ENCODE measurements at regions not wholly inside any gene's neighbourhood (a gene's known extent, or its start where the extent isn't known, plus 50 kb on each side); places are given as distances from the start of the nearest gene placed in this dataset.

DNA sequence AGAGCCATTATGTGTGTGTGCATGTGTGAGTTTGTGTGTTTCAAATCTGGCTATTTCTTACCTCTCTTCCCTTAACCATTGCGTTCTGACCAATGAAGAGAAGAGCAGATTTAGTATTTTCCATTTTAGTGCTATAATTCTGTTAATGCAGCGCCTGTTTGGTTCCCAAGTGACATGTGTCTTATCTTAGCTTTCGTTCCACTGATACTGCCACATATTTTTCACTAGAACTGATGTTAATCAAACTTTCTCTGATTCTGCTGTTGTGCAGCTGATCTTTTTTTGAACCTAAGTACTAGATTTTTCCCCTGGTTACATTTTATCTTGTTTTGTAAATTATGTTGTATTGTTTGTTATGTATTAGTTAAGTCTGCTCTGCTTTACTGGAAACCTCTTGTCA lies 152.9 kb upstream of the MID1 start:
- no peaks in the 10 kb centered on the region for H3K9me3 ChIP-seq (ENCODE audit: control extremely low read depth in 1 of 5, control insufficient read depth in 4 of 5, insufficient read depth in 2 of 5, low read depth in 1 of 5, low read length in 4 of 5)
- POLR2A ChIA-PET: no interaction called here
- no peak overlapping the region for H3K4me3 ChIP-seq (ENCODE audit: control insufficient read depth in 1 of 7, extremely low read depth in 1 of 7, insufficient read depth in 4 of 7, low read depth in 2 of 7, low read length in 6 of 7)
- H3K27ac ChIP-seq (ENCODE audit: insufficient read depth in 1 of 2, low read depth in 1 of 2, low read length in 2 of 2, poor library complexity in 1 of 2, severe bottlenecking in 2 of 2): no peak overlapping the region
- no peaks in the 10 kb centered on the region for H3K36me3 ChIP-seq (ENCODE audit: control insufficient read depth in 4 of 4, insufficient read depth in 4 of 4, low read length in 3 of 4)
- 92% methylated on average over 2 of the region's 3 CpGs for WGBS (ENCODE audit: insufficient coverage)
- no peak for DNase-seq
- CTCF ChIA-PET: interaction anchor here (1.8 kb wide), 1 partner anchor 583 kb away, joined by 5 read pairs; no protein-coding TSS in a partner anchor
- no peaks in the 10 kb centered on the region for H3K27me3 ChIP-seq (replicated peaks in 2 of 5; ENCODE audit: control insufficient read depth in 4 of 5, insufficient read depth in 5 of 5, low read length in 4 of 5)
- H3K4me1 ChIP-seq (ENCODE audit: control extremely low read depth in 1 of 4, control insufficient read depth in 4 of 4, insufficient read depth in 4 of 4, low read length in 3 of 4): no peaks in the 10 kb centered on the region

- no peak for DNase-seq
- H3K4me1 ChIP-seq (ENCODE audit: control extremely low read depth in 1 of 4, control insufficient read depth in 4 of 4, insufficient read depth in 4 of 4, low read length in 3 of 4): no peaks in the 10 kb centered on the region
- H3K4me3 ChIP-seq (ENCODE audit: control insufficient read depth in 1 of 7, extremely low read depth in 1 of 7, insufficient read depth in 4 of 7, low read depth in 2 of 7, low read length in 6 of 7): no peak overlapping the region
- POLR2A ChIA-PET: no interaction called here
- H3K27me3 ChIP-seq (replicated peaks in 2 of 5; ENCODE audit: control insufficient read depth in 4 of 5, insufficient read depth in 5 of 5, low read length in 4 of 5): no peaks in the 10 kb centered on the region
- CTCF ChIA-PET: no interaction called here
- no peaks in the 10 kb centered on the region for H3K36me3 ChIP-seq (ENCODE audit: control insufficient read depth in 4 of 4, insufficient read depth in 4 of 4, low read length in 3 of 4)
- H3K9me3 ChIP-seq (ENCODE audit: control extremely low read depth in 1 of 5, control insufficient read depth in 4 of 5, insufficient read depth in 2 of 5, low read depth in 1 of 5, low read length in 4 of 5): no peaks in the 10 kb centered on the region
- H3K27ac ChIP-seq (ENCODE audit: insufficient read depth in 1 of 2, low read depth in 1 of 2, low read length in 2 of 2, poor library complexity in 1 of 2, severe bottlenecking in 2 of 2): no peak overlapping the region
- 88% methylated on average over 5 of the region's 9 CpGs for WGBS (ENCODE audit: insufficient coverage)
These were observed 161.6 kb upstream of the MID1 start for GRCh38 chrX:10781847-10782530.

DNA sequence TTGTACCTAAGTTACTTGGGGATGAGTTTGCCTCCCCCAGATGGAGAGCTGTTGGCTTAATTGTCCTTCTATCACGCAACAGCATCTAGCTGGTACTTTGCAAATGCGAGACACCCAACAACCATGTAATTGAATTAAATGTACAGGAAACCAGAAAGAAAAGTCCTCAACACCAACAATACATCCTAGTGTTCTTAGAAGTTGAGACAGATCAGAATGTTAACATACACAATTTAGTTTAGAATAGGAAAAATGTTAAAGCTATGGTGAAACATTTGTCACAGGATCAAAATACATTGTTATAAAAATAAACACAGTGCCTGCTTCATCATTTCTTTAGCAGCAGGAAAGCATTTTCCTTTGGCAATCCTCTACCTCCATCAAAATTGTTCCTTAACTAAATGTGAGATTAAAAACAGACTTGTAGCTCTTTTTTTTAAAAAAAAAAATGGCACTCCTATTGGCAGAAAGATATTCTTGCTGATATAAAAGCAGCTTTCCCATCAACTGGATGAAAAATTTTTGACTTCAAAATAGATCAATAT lies 163.1 kb upstream of the MID1 start:
- DNase-seq: no peak
- ChIA-PET POLR2A (no interaction called here), CTCF (no interaction called here)
- H3K4me3 ChIP-seq (ENCODE audit: control insufficient read depth in 1 of 7, extremely low read depth in 1 of 7, insufficient read depth in 4 of 7, low read depth in 2 of 7, low read length in 6 of 7): no peak overlapping the region
- H3K9me3 ChIP-seq (ENCODE audit: control extremely low read depth in 1 of 5, control insufficient read depth in 4 of 5, insufficient read depth in 2 of 5, low read depth in 1 of 5, low read length in 4 of 5): no peaks in the 10 kb centered on the region
- H3K36me3 ChIP-seq (ENCODE audit: control insufficient read depth in 4 of 4, insufficient read depth in 4 of 4, low read length in 3 of 4): no peaks in the 10 kb centered on the region
- no peaks in the 10 kb centered on the region for H3K4me1 ChIP-seq (ENCODE audit: control extremely low read depth in 1 of 4, control insufficient read depth in 4 of 4, insufficient read depth in 4 of 4, low read length in 3 of 4)
- no peaks in the 10 kb centered on the region for H3K27me3 ChIP-seq (replicated peaks in 2 of 5; ENCODE audit: control insufficient read depth in 4 of 5, insufficient read depth in 5 of 5, low read length in 4 of 5)
- 60% methylated on average over 1 of the region's 2 CpGs for WGBS (ENCODE audit: insufficient coverage)
- no peak overlapping the region for H3K27ac ChIP-seq (ENCODE audit: insufficient read depth in 1 of 2, low read depth in 1 of 2, low read length in 2 of 2, poor library complexity in 1 of 2, severe bottlenecking in 2 of 2)

- Histone ChIP-seq H3K4me1 (ENCODE audit: control extremely low read depth in 1 of 4, control insufficient read depth in 4 of 4, insufficient read depth in 4 of 4, low read length in 3 of 4) (no peaks in the 10 kb centered on the region), H3K27me3 (replicated peaks in 2 of 5; ENCODE audit: control insufficient read depth in 4 of 5, insufficient read depth in 5 of 5, low read length in 4 of 5) (no peaks in the 10 kb centered on the region), H3K27ac (ENCODE audit: insufficient read depth in 1 of 2, low read depth in 1 of 2, low read length in 2 of 2, poor library complexity in 1 of 2, severe bottlenecking in 2 of 2) (no peak overlapping the region), H3K9me3 (ENCODE audit: control extremely low read depth in 1 of 5, control insufficient read depth in 4 of 5, insufficient read depth in 2 of 5, low read depth in 1 of 5, low read length in 4 of 5) (peaks cover 0 to 3% (median 0%) of the 10 kb centered on the region in 5 experiments), H3K4me3 (ENCODE audit: control insufficient read depth in 1 of 7, extremely low read depth in 1 of 7, insufficient read depth in 4 of 7, low read depth in 2 of 7, low read length in 6 of 7) (no peak overlapping the region), H3K36me3 (ENCODE audit: control insufficient read depth in 4 of 4, insufficient read depth in 4 of 4, low read length in 3 of 4) (no peaks in the 10 kb centered on the region)
- ChIA-PET CTCF (no interaction called here), POLR2A (no interaction called here)
- no peak for DNase-seq
- no CpG with 5 or more reads among the region's 4 CpGs for WGBS (ENCODE audit: insufficient coverage)
These were observed 166.9 kb upstream of the MID1 start for GRCh38 chrX:10787264-10787663.

DNA sequence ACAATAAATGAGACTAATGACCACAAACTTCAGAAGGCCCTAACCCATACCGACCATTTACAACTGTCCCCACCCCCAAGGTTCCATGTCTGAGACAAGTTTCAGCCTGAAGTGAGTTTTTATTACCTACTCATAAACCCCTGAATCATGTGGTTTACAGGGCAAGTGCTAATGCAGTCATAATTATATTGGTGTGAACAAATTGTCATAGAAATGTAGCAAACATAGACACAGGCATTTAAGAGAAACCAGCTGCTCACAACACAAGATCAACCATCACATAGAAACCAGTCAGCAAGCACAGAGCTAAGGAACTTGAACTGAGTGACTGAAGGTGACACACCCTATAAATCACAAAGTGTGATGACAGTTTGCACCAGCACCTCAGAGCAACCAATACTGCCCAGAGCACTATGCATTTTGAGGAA lies 173.8 kb upstream of the MID1 start:
- Histone ChIP-seq H3K27ac (ENCODE audit: insufficient read depth in 1 of 2, low read depth in 1 of 2, low read length in 2 of 2, poor library complexity in 1 of 2, severe bottlenecking in 2 of 2) (no peak overlapping the region), H3K4me1 (ENCODE audit: control extremely low read depth in 1 of 4, control insufficient read depth in 4 of 4, insufficient read depth in 4 of 4, low read length in 3 of 4) (no peaks in the 10 kb centered on the region), H3K36me3 (ENCODE audit: control insufficient read depth in 4 of 4, insufficient read depth in 4 of 4, low read length in 3 of 4) (no peaks in the 10 kb centered on the region), H3K4me3 (ENCODE audit: control insufficient read depth in 1 of 7, extremely low read depth in 1 of 7, insufficient read depth in 4 of 7, low read depth in 2 of 7, low read length in 6 of 7) (no peak overlapping the region), H3K27me3 (replicated peaks in 2 of 5; ENCODE audit: control insufficient read depth in 4 of 5, insufficient read depth in 5 of 5, low read length in 4 of 5) (no peaks in the 10 kb centered on the region), H3K9me3 (ENCODE audit: control extremely low read depth in 1 of 5, control insufficient read depth in 4 of 5, insufficient read depth in 2 of 5, low read depth in 1 of 5, low read length in 4 of 5) (peaks cover 0 to 3% (median 0%) of the 10 kb centered on the region in 5 experiments)
- WGBS (ENCODE audit: insufficient coverage): no CpG with 5 or more reads among the region's 1 CpG
- CTCF ChIA-PET: no interaction called here
- POLR2A ChIA-PET: no interaction called here
- no peak for DNase-seq

DNA sequence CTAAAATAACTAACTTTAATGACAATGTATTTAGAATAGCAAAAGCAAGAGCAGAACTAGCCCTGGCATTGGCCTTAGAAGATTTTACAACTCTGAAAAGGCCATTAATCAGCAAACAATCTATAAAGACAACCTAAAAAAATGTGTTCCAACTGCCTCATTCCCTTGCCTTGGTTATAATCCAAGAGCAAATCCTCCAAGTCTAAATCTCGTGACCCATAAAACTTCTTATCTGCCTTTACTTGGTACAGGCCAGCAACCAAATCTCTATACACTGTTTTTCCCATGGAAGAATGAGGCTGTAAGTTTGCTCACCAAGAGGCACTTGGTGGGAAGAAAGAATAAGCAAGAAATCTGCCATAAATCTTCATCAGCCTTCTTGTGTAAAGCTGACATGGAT lies 175.3 kb upstream of the MID1 start:
- POLR2A ChIA-PET: interaction anchor here (0.7 kb wide), 1 partner anchor 50 kb away, joined by 3 read pairs; no protein-coding TSS in a partner anchor
- Histone ChIP-seq H3K4me3 (ENCODE audit: control insufficient read depth in 1 of 7, extremely low read depth in 1 of 7, insufficient read depth in 4 of 7, low read depth in 2 of 7, low read length in 6 of 7) (no peak overlapping the region), H3K9me3 (ENCODE audit: control extremely low read depth in 1 of 5, control insufficient read depth in 4 of 5, insufficient read depth in 2 of 5, low read depth in 1 of 5, low read length in 4 of 5) (no peaks in the 10 kb centered on the region), H3K27ac (ENCODE audit: insufficient read depth in 1 of 2, low read depth in 1 of 2, low read length in 2 of 2, poor library complexity in 1 of 2, severe bottlenecking in 2 of 2) (no peak overlapping the region), H3K36me3 (ENCODE audit: control insufficient read depth in 4 of 4, insufficient read depth in 4 of 4, low read length in 3 of 4) (no peaks in the 10 kb centered on the region), H3K27me3 (replicated peaks in 2 of 5; ENCODE audit: control insufficient read depth in 4 of 5, insufficient read depth in 5 of 5, low read length in 4 of 5) (no peaks in the 10 kb centered on the region), H3K4me1 (ENCODE audit: control extremely low read depth in 1 of 4, control insufficient read depth in 4 of 4, insufficient read depth in 4 of 4, low read length in 3 of 4) (no peaks in the 10 kb centered on the region)
- CTCF ChIA-PET: interaction anchor here (0.6 kb wide), 1 partner anchor 230 kb away, joined by 3 read pairs; no protein-coding TSS in a partner anchor
- 83% methylated on average over 1 of the region's 1 CpG for WGBS (ENCODE audit: insufficient coverage)
- DNase-seq: no peak

- DNase-seq: no peak
- no peaks in the 10 kb centered on the region for H3K36me3 ChIP-seq (ENCODE audit: control insufficient read depth in 4 of 4, insufficient read depth in 4 of 4, low read length in 3 of 4)
- WGBS (ENCODE audit: insufficient coverage): 83% methylated on average over 3 of the region's 4 CpGs
- CTCF ChIA-PET: no interaction called here
- POLR2A ChIA-PET: no interaction called here
- no peak overlapping the region for H3K27ac ChIP-seq (ENCODE audit: insufficient read depth in 1 of 2, low read depth in 1 of 2, low read length in 2 of 2, poor library complexity in 1 of 2, severe bottlenecking in 2 of 2)
- H3K27me3 ChIP-seq (replicated peaks in 2 of 5; ENCODE audit: control insufficient read depth in 4 of 5, insufficient read depth in 5 of 5, low read length in 4 of 5): no peaks in the 10 kb centered on the region
- no peak overlapping the region for H3K4me3 ChIP-seq (ENCODE audit: control insufficient read depth in 1 of 7, extremely low read depth in 1 of 7, insufficient read depth in 4 of 7, low read depth in 2 of 7, low read length in 6 of 7)
- H3K4me1 ChIP-seq (ENCODE audit: control extremely low read depth in 1 of 4, control insufficient read depth in 4 of 4, insufficient read depth in 4 of 4, low read length in 3 of 4): no peaks in the 10 kb centered on the region
- no peaks in the 10 kb centered on the region for H3K9me3 ChIP-seq (ENCODE audit: control extremely low read depth in 1 of 5, control insufficient read depth in 4 of 5, insufficient read depth in 2 of 5, low read depth in 1 of 5, low read length in 4 of 5)
These were observed 177.1 kb upstream of the MID1 start for GRCh38 chrX:10797466-10797865.
